CD4-positive, alpha-beta T cell (primary cell): ENCODE measurements at regions not wholly inside any gene's neighbourhood (a gene's known extent, or its start where the extent isn't known, plus 50 kb on each side); places are given as distances from the start of the nearest gene placed in this dataset.

Source experiments
- ATAC-seq: fragments of 200-7000 bp; cut with Tn5 transposase; one replicate; pipeline ENCODE4 v1.10.0; 2022; ENCODE audit warnings: mild to moderate bottlenecking; ENCODE audit not compliant: poor library complexity
- CTCF ChIA-PET: fragments of 350-600 bp; sonication (Branson Sonifier 250); formaldehyde crosslinking; loops from one replicate; lab custom pipeline; 2021; ENCODE audit warnings: antibody characterized with exemption, inconsistent platforms; lab: Charles Lee
- POLR2A ChIA-PET: fragments of 350-600 bp; sonication (Branson Sonifier 250); formaldehyde crosslinking; loops from one replicate; lab custom pipeline; 2021; ENCODE audit warnings: antibody characterized with exemption, inconsistent platforms; lab: Charles Lee
- DNase-seq, 14 experiments: peaks; one replicate each; pipeline ENCODE4 v3.0.0-alpha.2; 2013 to 2020; ENCODE audit warnings: mixed read lengths in 2 of 14
- H3K27ac ChIP-seq, 2 donors: one replicate each; pipeline versions ENCODE4 v1.5.1 to v1.7.0; 2013; ENCODE audit warnings: low read length in 2 of 2, low read depth in 1 of 2, mild to moderate bottlenecking in 1 of 2
- H3K27me3 ChIP-seq, 2 experiments: 1 replicate in 1 of 2; 2 replicates in 1 of 2; pipeline versions ENCODE4 v1.6.1 to v1.7.0; 2013; ENCODE audit warnings: low read length in 2 of 2, control low read depth in 1 of 2, mild to moderate bottlenecking in 1 of 2, moderate library complexity in 1 of 2; ENCODE audit not compliant: insufficient read depth in 2 of 2, control insufficient read depth in 1 of 2
- H3K36me3 ChIP-seq: one replicate; pipeline ENCODE4 v1.6.1; 2013; ENCODE audit warnings: low read length, control low read depth; ENCODE audit not compliant: insufficient read depth
- H3K4me1 ChIP-seq: one replicate; pipeline ENCODE4 v1.6.1; 2013; ENCODE audit warnings: low read length, control low read depth; ENCODE audit not compliant: insufficient read depth
- H3K4me3 ChIP-seq: one replicate; pipeline ENCODE4 v1.5.1; 2013; ENCODE audit warnings: mild to moderate bottlenecking, low read length, moderate library complexity
- H3K9me3 ChIP-seq, 2 experiments: 1 replicate in 1 of 2; 2 replicates in 1 of 2; pipeline versions ENCODE4 v1.6.1 to v1.7.0; 2013; ENCODE audit warnings: low read length in 2 of 2, mild to moderate bottlenecking in 2 of 2, control low read depth in 1 of 2, moderate library complexity in 1 of 2; ENCODE audit not compliant: control insufficient read depth in 1 of 2, insufficient read depth in 1 of 2
- H3K27ac Mint-ChIP-seq: one replicate; pipeline ENCODE4 v1.8.0; 2020; ENCODE audit warnings: mixed read lengths
- H3K27me3 Mint-ChIP-seq: one replicate; pipeline ENCODE4 v1.8.0; 2021; ENCODE audit warnings: mixed read lengths
- H3K36me3 Mint-ChIP-seq: one replicate; pipeline ENCODE4 v1.8.0; 2021; ENCODE audit warnings: low read depth, mixed read lengths
- H3K4me1 Mint-ChIP-seq: one replicate; pipeline ENCODE4 v1.8.0; 2021; ENCODE audit warnings: low read depth, mixed read lengths
- H3K4me3 Mint-ChIP-seq: one replicate; pipeline ENCODE4 v1.8.0; 2020; ENCODE audit warnings: mild to moderate bottlenecking, mixed read lengths
- H3K9me3 Mint-ChIP-seq: one replicate; pipeline ENCODE4 v1.8.0; 2020; ENCODE audit warnings: mixed read lengths
- intact Hi-C, 2 experiments: fragments of 100-400 bp; cut with DNase I in 1 of 2; cut with micrococcal nuclease in 1 of 2; formaldehyde crosslinking; loops; one replicate each; pipeline versions ENCODE4 v1.15.1 to v1.9.0; 2023 to 2025; cut with DNase I, micrococcal nuclease
- TF ChIP-seq, protein P1 (sequence below): fragments of 200-600 bp; IDR thresholded peaks from one replicate; pipeline ENCODE4 v1.8.0; 2022; ENCODE audit warnings: antibody characterized with exemption, mild to moderate bottlenecking

DNA sequence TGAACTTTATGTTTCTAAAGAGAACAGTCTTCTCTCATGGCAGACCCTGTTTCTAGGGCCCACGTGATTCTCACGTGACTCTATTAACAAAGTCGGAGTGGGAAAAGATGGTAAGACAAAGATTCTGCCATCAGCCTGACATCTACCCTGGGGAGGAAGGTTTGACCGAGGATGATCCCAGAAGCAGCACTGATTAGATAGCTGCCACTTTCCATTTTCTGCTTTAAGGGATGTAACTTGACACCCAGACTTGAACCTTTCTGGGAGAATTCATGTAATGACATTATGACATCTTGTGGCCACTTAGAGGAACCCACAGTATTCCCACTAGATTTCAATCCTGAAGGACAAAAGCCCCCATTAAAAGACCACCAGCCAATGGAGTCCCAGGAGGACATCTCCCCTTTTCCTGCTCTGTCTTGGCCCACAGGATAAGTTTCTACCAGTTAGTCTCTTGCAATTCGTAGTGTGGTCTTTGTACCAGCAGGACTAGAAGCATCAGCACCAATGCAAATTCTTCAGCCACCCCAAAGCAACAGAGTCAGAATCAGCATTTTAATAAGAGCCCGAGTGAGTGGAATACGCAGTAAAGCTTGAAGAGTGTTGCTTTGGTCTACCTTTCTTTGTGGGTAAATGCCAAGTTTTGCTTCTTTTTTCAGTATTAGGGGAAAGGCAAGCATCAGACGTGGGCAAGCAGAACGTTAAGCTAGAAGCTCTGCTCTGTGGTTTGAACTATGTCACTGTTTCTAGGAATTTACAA is 480.5 kb upstream of the PROK2 start:
- intact Hi-C loops, result no loop called here
- ATAC-seq (no peak), DNase-seq (no peak)
- Mint-ChIP-seq H3K4me3 (no peak overlapping the region), H3K4me1 (peaks cover 29% of the 10 kb centered on the region), H3K27me3 (no peaks in the 10 kb centered on the region), H3K9me3 (no peaks in the 10 kb centered on the region), H3K27ac (no peak overlapping the region), H3K36me3 (no peaks in the 10 kb centered on the region)
- TF ChIP-seq, protein P1, sequence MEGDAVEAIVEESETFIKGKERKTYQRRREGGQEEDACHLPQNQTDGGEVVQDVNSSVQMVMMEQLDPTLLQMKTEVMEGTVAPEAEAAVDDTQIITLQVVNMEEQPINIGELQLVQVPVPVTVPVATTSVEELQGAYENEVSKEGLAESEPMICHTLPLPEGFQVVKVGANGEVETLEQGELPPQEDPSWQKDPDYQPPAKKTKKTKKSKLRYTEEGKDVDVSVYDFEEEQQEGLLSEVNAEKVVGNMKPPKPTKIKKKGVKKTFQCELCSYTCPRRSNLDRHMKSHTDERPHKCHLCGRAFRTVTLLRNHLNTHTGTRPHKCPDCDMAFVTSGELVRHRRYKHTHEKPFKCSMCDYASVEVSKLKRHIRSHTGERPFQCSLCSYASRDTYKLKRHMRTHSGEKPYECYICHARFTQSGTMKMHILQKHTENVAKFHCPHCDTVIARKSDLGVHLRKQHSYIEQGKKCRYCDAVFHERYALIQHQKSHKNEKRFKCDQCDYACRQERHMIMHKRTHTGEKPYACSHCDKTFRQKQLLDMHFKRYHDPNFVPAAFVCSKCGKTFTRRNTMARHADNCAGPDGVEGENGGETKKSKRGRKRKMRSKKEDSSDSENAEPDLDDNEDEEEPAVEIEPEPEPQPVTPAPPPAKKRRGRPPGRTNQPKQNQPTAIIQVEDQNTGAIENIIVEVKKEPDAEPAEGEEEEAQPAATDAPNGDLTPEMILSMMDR, result no peak
- H3K27me3 ChIP-seq, result no peaks in the 10 kb centered on the region
- H3K4me3 ChIP-seq, result no peak overlapping the region
- H3K36me3 ChIP-seq, result no peaks in the 10 kb centered on the region
- CTCF ChIA-PET, result no interaction called here
- H3K4me1 ChIP-seq, result peaks cover 9% of the 10 kb centered on the region
- POLR2A ChIA-PET, result no interaction called here
- H3K9me3 ChIP-seq, result no peaks in the 10 kb centered on the region
- H3K27ac ChIP-seq, result no peak overlapping the region

DNA sequence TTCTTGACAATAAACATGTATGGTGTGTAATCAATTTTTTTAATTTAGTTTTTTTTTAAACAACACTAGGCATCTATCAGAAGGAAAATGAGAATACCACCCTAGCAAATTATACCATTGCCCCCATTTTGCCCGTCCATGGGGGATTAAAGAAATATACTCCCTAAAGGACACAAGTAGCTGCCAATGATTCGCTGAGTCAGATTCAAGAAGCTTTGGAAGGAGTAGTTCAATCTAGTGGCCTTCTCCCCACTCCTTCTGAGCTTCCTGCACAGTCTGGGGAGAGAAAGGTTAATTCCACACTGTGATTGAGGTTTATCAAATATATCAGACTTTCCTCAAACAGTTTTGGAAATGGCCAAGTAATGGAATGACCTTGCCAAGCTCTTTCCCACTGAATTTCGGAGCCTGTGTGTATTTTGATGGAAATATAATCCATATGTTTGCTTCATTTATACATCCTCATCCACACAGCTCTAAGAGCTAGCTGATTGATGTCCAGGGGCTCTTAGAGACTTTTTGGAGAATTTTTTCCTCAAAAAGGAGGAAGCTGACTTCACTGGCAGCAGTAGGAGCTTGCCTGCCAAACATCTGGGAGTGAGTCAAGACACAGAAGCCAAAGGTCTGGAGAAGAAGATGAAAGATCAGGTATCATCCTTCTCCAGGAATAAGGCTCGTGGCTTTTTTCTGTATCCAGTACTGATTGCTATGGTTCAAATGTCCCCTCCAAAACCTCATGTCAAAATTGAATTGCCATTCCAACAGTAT is 478.5 kb upstream of the PROK2 start:
- Mint-ChIP-seq H3K27me3 (no peaks in the 10 kb centered on the region), H3K4me1 (peaks cover 37% of the 10 kb centered on the region), H3K36me3 (no peaks in the 10 kb centered on the region), H3K9me3 (no peaks in the 10 kb centered on the region), H3K27ac (no peak overlapping the region), H3K4me3 (no peak overlapping the region)
- DNase-seq (no peak), ATAC-seq (no peak)
- H3K27me3 ChIP-seq, result no peaks in the 10 kb centered on the region
- CTCF ChIA-PET, result no interaction called here
- TF ChIP-seq, protein P1, result no peak
- POLR2A ChIA-PET, result interaction anchor here (1.0 kb wide), 1 partner anchor 79 kb away, joined by 3 read pairs; no protein-coding TSS in a partner anchor
- no peak overlapping the region for H3K27ac ChIP-seq
- no peaks in the 10 kb centered on the region for H3K9me3 ChIP-seq
- no peak overlapping the region for H3K4me3 ChIP-seq
- H3K36me3 ChIP-seq, result no peaks in the 10 kb centered on the region
- intact Hi-C loops, result no loop called here
- H3K4me1 ChIP-seq, result peaks cover 20% of the 10 kb centered on the region

DNA sequence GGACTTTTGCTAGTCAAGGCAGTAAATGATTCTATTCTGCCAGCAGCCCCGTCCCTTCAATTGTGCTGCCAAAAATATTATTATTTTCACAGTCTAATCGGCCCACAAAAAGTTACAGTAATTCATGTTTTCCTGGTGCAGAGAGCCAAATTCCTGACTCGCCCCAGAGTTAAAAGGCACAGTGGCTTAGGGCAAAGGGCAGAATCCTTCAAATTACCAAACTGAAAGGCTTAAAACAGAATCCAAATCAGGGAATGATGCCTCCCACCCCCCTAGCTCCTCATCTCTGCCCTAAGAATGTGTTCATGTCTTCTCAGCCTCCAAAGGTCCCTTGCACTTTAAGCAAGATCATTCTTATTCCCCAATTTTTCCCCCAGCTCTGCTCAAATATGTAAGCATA is 477.8 kb upstream of the PROK2 start:
- H3K9me3 ChIP-seq, result no peaks in the 10 kb centered on the region
- Mint-ChIP-seq H3K9me3 (no peaks in the 10 kb centered on the region), H3K27ac (no peak overlapping the region), H3K4me1 (peaks cover 43% of the 10 kb centered on the region), H3K4me3 (no peak overlapping the region), H3K27me3 (no peaks in the 10 kb centered on the region), H3K36me3 (no peaks in the 10 kb centered on the region)
- H3K4me3 ChIP-seq, result no peak overlapping the region
- intact Hi-C loops, result no loop called here
- TF ChIP-seq, protein P1, result no peak
- no peaks in the 10 kb centered on the region for H3K27me3 ChIP-seq
- ATAC-seq (no peak), DNase-seq (no peak)
- no peak overlapping the region for H3K27ac ChIP-seq
- peaks cover 27% of the 10 kb centered on the region for H3K4me1 ChIP-seq
- H3K36me3 ChIP-seq, result no peaks in the 10 kb centered on the region
- CTCF ChIA-PET, result no interaction called here
- POLR2A ChIA-PET, result no interaction called here
